Neural cell (in vitro differentiated cells): ENCODE measurements at regions not wholly inside any gene's neighbourhood (a gene's known extent, or its start where the extent isn't known, plus 50 kb on each side); places are given as distances from the start of the nearest gene placed in this dataset.

ENCODE experiments used
- H2AFZ ChIP-seq: fragments of 200-600, 300-800 bp; sonication (generic), shearing (Covaris generic); 2 replicates; pipeline ENCODE4 v1.6.0; 2014; ENCODE audit warnings: low read depth, mild to moderate bottlenecking, antibody characterized with exemption, low read length, moderate library complexity
- H3F3A ChIP-seq: fragments of 200-600 bp; shearing (Covaris generic); 2 replicates; pipeline ENCODE4 v1.6.1; 2016; ENCODE audit warnings: mild to moderate bottlenecking, moderate library complexity, mixed read lengths, antibody characterized with exemption, low read length; ENCODE audit not compliant: insufficient read depth, poor library complexity, severe bottlenecking
- H3K27ac ChIP-seq: fragments of 200-600, 300-800 bp; sonication (generic), shearing (Covaris generic); 2 replicates; pipeline ENCODE4 v1.5.1; 2014; ENCODE audit warnings: mild to moderate bottlenecking, low read length, moderate library complexity
- H3K27me3 ChIP-seq: fragments of 300-800, 200-600 bp; sonication (generic), shearing (Covaris generic); 2 replicates; pipeline ENCODE4 v1.6.0; 2014; ENCODE audit warnings: mild to moderate bottlenecking, low read depth, low read length, moderate library complexity; ENCODE audit not compliant: insufficient read depth
- H3K36me3 ChIP-seq: fragments of 300-800, 200-600 bp; sonication (generic), shearing (Covaris generic); 2 replicates; pipeline ENCODE4 v1.5.1; 2014; ENCODE audit warnings: mild to moderate bottlenecking, antibody characterized with exemption, low read length, moderate library complexity; ENCODE audit not compliant: insufficient read depth
- H3K4me2 ChIP-seq: fragments of 300-800, 200-600 bp; sonication (generic), shearing (Covaris generic); 2 replicates; pipeline ENCODE4 v1.6.0; 2014; ENCODE audit warnings: mild to moderate bottlenecking, low read length
- H3K4me3 ChIP-seq: fragments of 300-800, 200-600 bp; sonication (generic), shearing (Covaris generic); 2 replicates; pipeline ENCODE4 v1.5.1; 2014; ENCODE audit warnings: mild to moderate bottlenecking, low read length, moderate library complexity
- H3K79me2 ChIP-seq: fragments of 200-600 bp; shearing (Covaris generic); replicated peaks from 2 replicates; pipeline ENCODE4 v1.6.0; 2014; ENCODE audit warnings: mild to moderate bottlenecking, low read length, moderate library complexity; ENCODE audit not compliant: insufficient read depth
- H3K9ac ChIP-seq: fragments of 300-800, 200-600 bp; sonication (generic), shearing (Covaris generic); 2 replicates; pipeline ENCODE4 v1.6.1; 2016; ENCODE audit warnings: mild to moderate bottlenecking, low read length, mixed read lengths
- H3K9me2 ChIP-seq: fragments of 200-600 bp; shearing (Covaris generic); 2 replicates; pipeline ENCODE4 v1.6.1; 2016; ENCODE audit warnings: mild to moderate bottlenecking, low read length, mixed read lengths; ENCODE audit not compliant: insufficient read depth
- H3K9me3 ChIP-seq: fragments of 200-600, 300-800 bp; sonication (generic), shearing (Covaris generic); 2 replicates; pipeline ENCODE4 v1.6.1; 2016; ENCODE audit warnings: mild to moderate bottlenecking, mixed run types, low read length, moderate library complexity, mixed read lengths
- H4K20me1 ChIP-seq: fragments of 200-600 bp; shearing (Covaris generic); 2 replicates; pipeline ENCODE4 v1.6.1; 2016; ENCODE audit warnings: mild to moderate bottlenecking, mixed run types; ENCODE audit not compliant: insufficient read depth
- CTCF ChIP-seq: fragments of 450-650 bp; IDR thresholded peaks from 2 replicates; pipeline ENCODE4 v1.5.1; 2014; ENCODE audit warnings: antibody characterized with exemption, mild to moderate bottlenecking, moderate library complexity; ENCODE audit not compliant: poor library complexity, severe bottlenecking
- EP300 ChIP-seq: fragments of 450-650 bp; conservative IDR thresholded peaks from 2 replicates; pipeline ENCODE4 v1.6.1; 2014; ENCODE audit warnings: antibody characterized with exemption, mild to moderate bottlenecking, moderate library complexity; ENCODE audit not compliant: poor library complexity, severe bottlenecking
- EZH2 ChIP-seq: fragments of 200-600, 300-800 bp; shearing (Covaris generic), sonication (generic); IDR thresholded peaks from 2 replicates; pipeline ENCODE4 v1.6.1; 2014; ENCODE audit warnings: antibody characterized with exemption, low read length, borderline replicate concordance, mild to moderate bottlenecking; ENCODE audit not compliant: insufficient read depth, poor library complexity, severe bottlenecking
- MXI1 ChIP-seq: fragments of 450-650 bp; conservative IDR thresholded peaks from 2 replicates; pipeline ENCODE4 v1.6.1; 2014; ENCODE audit warnings: antibody characterized with exemption, mild to moderate bottlenecking; ENCODE audit not compliant: poor library complexity, severe bottlenecking
- POLR2AphosphoS5 ChIP-seq: IDR thresholded peaks from 2 replicates; pipeline ENCODE4 v1.6.1; 2012
- RAD21 ChIP-seq: fragments of 450-650 bp; conservative IDR thresholded peaks from 2 replicates; pipeline ENCODE4 v1.6.1; 2014; ENCODE audit warnings: antibody characterized with exemption, mild to moderate bottlenecking, moderate library complexity
- REST ChIP-seq: IDR thresholded peaks from 2 replicates; pipeline ENCODE4 v1.6.1; 2012; ENCODE audit warnings: borderline replicate concordance
- TAF1 ChIP-seq: IDR thresholded peaks from 2 replicates; pipeline ENCODE4 v1.6.1; 2012; ENCODE audit warnings: low read depth

- Histone ChIP-seq H3K27me3 (no peaks in the 10 kb centered on the region), H3K9me2 (no peaks in the 10 kb centered on the region), H3K4me2 (no peak overlapping the region), H3F3A (no peaks in the 10 kb centered on the region), H3K9me3 (no peaks in the 10 kb centered on the region), H3K79me2 (no peaks in the 10 kb centered on the region), H3K4me3 (no peak overlapping the region), H3K27ac (no peak overlapping the region), H4K20me1 (no peaks in the 10 kb centered on the region), H3K9ac (no peak overlapping the region), H3K36me3 (no peaks in the 10 kb centered on the region), H2AFZ (no peak overlapping the region)
- TF ChIP-seq POLR2AphosphoS5, result no peak
- TF ChIP-seq TAF1, result no peak
- no peak for TF ChIP-seq EZH2
- TF ChIP-seq EP300, result no peak
- TF ChIP-seq MXI1, result no peak
Observed at GRCh38 chr2:187803816-187804215, 249.6 kb upstream of the TFPI start.

- no peak overlapping the region for H3K4me2 ChIP-seq
- no peaks in the 10 kb centered on the region for H3F3A ChIP-seq
- no peaks in the 10 kb centered on the region for H3K79me2 ChIP-seq
- H2AFZ ChIP-seq, result no peak overlapping the region
- no peaks in the 10 kb centered on the region for H3K9me3 ChIP-seq
- H3K9ac ChIP-seq, result no peak overlapping the region
- no peak overlapping the region for H3K27ac ChIP-seq
- no peak overlapping the region for H3K4me3 ChIP-seq
- no peaks in the 10 kb centered on the region for H4K20me1 ChIP-seq
- no peak for TF ChIP-seq POLR2AphosphoS5
- no peak for TF ChIP-seq CTCF
- no peak for TF ChIP-seq EP300
- TF ChIP-seq RAD21, result no peak
- TF ChIP-seq MXI1, result no peak
- no peaks in the 10 kb centered on the region for H3K27me3 ChIP-seq
- no peaks in the 10 kb centered on the region for H3K36me3 ChIP-seq
- no peaks in the 10 kb centered on the region for H3K9me2 ChIP-seq
Observed at GRCh38 chr2:187815113-187815512, 260.9 kb upstream of the TFPI start.

- no peaks in the 10 kb centered on the region for H3K36me3 ChIP-seq
- H3K9me2 ChIP-seq, result no peaks in the 10 kb centered on the region
- H3K9me3 ChIP-seq, result no peaks in the 10 kb centered on the region
- no peak overlapping the region for H3K27ac ChIP-seq
- H3K4me2 ChIP-seq, result no peak overlapping the region
- no peaks in the 10 kb centered on the region for H4K20me1 ChIP-seq
- TF ChIP-seq MXI1 (no peak), REST (no peak)
- no peak overlapping the region for H3K4me3 ChIP-seq
- H3K9ac ChIP-seq, result no peak overlapping the region
- no peaks in the 10 kb centered on the region for H3K79me2 ChIP-seq
- no peak overlapping the region for H2AFZ ChIP-seq
- no peaks in the 10 kb centered on the region for H3K27me3 ChIP-seq
- no peaks in the 10 kb centered on the region for H3F3A ChIP-seq
Observed at GRCh38 chr2:187819624-187820023, 265.4 kb upstream of the TFPI start.
